ENCODE measurements at regions not wholly inside any gene's neighbourhood (a gene's known extent, or its start where the extent isn't known, plus 50 kb on each side); places are given as distances from the start of the nearest gene placed in this dataset.

DNA sequence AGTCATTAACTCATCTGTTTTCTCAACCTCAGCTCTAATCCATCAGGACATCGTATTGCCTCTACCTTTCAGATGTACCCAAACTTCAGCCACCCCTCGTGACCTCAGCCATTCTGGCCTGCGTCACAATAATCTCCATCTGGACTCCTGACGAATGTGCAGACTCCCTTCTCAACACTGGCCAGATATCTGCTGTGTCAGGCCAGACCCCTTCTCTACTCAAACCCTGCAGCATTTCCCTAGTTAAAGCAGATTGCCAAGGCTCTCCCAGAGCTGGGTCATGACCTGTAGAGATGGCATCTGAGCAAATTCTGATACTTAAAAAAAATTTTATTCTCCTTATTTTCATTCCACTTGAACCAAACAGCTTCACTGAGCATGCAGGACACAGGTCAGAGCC is 69.5 kb upstream of the TMEM18 start:
- no peaks in the 10 kb centered on the region for H3K4me1 Mint-ChIP-seq
- peaks cover 48% of the 10 kb centered on the region for H3K27me3 Mint-ChIP-seq

DNA sequence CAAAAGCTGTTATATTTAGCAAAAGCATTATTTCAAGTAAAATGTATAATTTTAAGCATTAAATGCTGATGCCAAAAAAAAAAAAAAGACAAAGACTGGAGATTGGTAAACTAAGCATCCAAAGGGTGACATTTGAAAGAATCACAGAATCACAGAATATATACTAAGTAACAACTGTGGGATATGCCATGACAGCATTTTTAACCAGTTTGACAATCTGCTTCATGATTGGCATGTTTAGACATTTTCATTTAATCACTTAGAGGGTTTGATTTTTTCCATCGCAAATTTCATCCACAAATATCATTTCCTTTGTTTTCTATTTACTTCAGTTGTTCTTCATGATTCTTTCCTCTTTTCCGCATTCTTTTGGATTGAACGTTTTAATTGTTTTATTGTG is 66.9 kb upstream of the TMEM18 start:
- intact Hi-C loops (cut with micrococcal nuclease): no loop called here
- Histone ChIP-seq H3K4me1 (ENCODE audit: control insufficient read depth in 2 of 2, insufficient read depth in 2 of 2, low read length in 2 of 2) (peaks cover 12 to 17% of the 10 kb centered on the region in 2 donors), H4K20me1 (ENCODE audit: control insufficient read depth, insufficient read depth, low read length, poor library complexity, severe bottlenecking) (no peaks in the 10 kb centered on the region), H3K79me2 (ENCODE audit: control insufficient read depth, insufficient read depth, low read length) (no peaks in the 10 kb centered on the region), H3K27me3 (replicated peaks in 1 of 4; ENCODE audit: control extremely low read depth in 1 of 4, control insufficient read depth in 3 of 4, insufficient read depth in 4 of 4, low read length in 3 of 4) (peaks cover 0 to 18% (median 9%) of the 10 kb centered on the region in 4 experiments), H3K36me3 (replicated peaks in 1 of 2; ENCODE audit: control extremely low read depth in 1 of 2, control insufficient read depth in 1 of 2, extremely low read depth in 1 of 2, insufficient read depth in 2 of 2, low read length in 1 of 2) (no peaks in the 10 kb centered on the region), H3K4me3 (ENCODE audit: control extremely low read depth in 1 of 5, extremely low read depth in 1 of 5, insufficient read depth in 1 of 5, low read depth in 2 of 5, low read length in 4 of 5) (no peak overlapping the region), H3K27ac (ENCODE audit: low read length in 2 of 2) (no peak overlapping the region), H3K9me3 (ENCODE audit: control extremely low read depth in 1 of 3, control insufficient read depth in 2 of 3, insufficient read depth in 1 of 3, low read length in 2 of 3) (peaks cover 0 to 5% (median 0%) of the 10 kb centered on the region in 3 donors), H3K9ac (ENCODE audit: low read length) (no peak overlapping the region), H2AFZ (ENCODE audit: insufficient read depth, low read depth, low read length, poor library complexity, severe bottlenecking) (no peak overlapping the region), H3K4me2 (replicated peaks; ENCODE audit: low read depth, low read length, poor library complexity, severe bottlenecking) (no peak overlapping the region)
- Mint-ChIP-seq H3K9me3 (ENCODE audit: insufficient read depth) (peaks cover 4% of the 10 kb centered on the region), H3K4me1 (peaks cover 8% of the 10 kb centered on the region), H3K27me3 (peaks cover 55% of the 10 kb centered on the region), H3K4me3 (no peak overlapping the region), H3K27ac (no peak overlapping the region)
- DNase-seq (no peak), ATAC-seq (ENCODE audit: low read depth) (no peak)
- no peak for TF ChIP-seq EZH2 (IDR thresholded peaks at IDR 0.05; ENCODE audit: borderline replicate concordance, insufficient read depth, low read depth, low read length, poor library complexity, severe bottlenecking)
- TF ChIP-seq, protein P1, sequence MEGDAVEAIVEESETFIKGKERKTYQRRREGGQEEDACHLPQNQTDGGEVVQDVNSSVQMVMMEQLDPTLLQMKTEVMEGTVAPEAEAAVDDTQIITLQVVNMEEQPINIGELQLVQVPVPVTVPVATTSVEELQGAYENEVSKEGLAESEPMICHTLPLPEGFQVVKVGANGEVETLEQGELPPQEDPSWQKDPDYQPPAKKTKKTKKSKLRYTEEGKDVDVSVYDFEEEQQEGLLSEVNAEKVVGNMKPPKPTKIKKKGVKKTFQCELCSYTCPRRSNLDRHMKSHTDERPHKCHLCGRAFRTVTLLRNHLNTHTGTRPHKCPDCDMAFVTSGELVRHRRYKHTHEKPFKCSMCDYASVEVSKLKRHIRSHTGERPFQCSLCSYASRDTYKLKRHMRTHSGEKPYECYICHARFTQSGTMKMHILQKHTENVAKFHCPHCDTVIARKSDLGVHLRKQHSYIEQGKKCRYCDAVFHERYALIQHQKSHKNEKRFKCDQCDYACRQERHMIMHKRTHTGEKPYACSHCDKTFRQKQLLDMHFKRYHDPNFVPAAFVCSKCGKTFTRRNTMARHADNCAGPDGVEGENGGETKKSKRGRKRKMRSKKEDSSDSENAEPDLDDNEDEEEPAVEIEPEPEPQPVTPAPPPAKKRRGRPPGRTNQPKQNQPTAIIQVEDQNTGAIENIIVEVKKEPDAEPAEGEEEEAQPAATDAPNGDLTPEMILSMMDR (IDR thresholded peaks at IDR 0.05): no peak
- ChIA-PET CTCF (interaction anchor here (0.7 kb wide), 1 partner anchor 30 kb away, joined by 3 read pairs; no protein-coding TSS in a partner anchor), POLR2A (no interaction called here)
- no CpG with 5 or more reads among the region's 3 CpGs for WGBS (ENCODE audit: insufficient coverage)

More for the DNA sequence above, 69.5 kb upstream of the TMEM18 start:
- Histone ChIP-seq H3K9ac (ENCODE audit: low read length) (no peak overlapping the region), H3K9me3 (ENCODE audit: control extremely low read depth in 1 of 3, control insufficient read depth in 2 of 3, insufficient read depth in 1 of 3, low read length in 2 of 3) (no peaks in the 10 kb centered on the region), H3K4me3 (ENCODE audit: control extremely low read depth in 1 of 5, extremely low read depth in 1 of 5, insufficient read depth in 1 of 5, low read depth in 2 of 5, low read length in 4 of 5) (no peak overlapping the region), H3K36me3 (replicated peaks in 1 of 2; ENCODE audit: control extremely low read depth in 1 of 2, control insufficient read depth in 1 of 2, extremely low read depth in 1 of 2, insufficient read depth in 2 of 2, low read length in 1 of 2) (no peaks in the 10 kb centered on the region), H2AFZ (ENCODE audit: insufficient read depth, low read depth, low read length, poor library complexity, severe bottlenecking) (no peak overlapping the region), H3K79me2 (ENCODE audit: control insufficient read depth, insufficient read depth, low read length) (no peaks in the 10 kb centered on the region), H3K4me2 (replicated peaks; ENCODE audit: low read depth, low read length, poor library complexity, severe bottlenecking) (no peak overlapping the region), H3K27ac (ENCODE audit: low read length in 2 of 2) (no peak overlapping the region), H3K4me1 (ENCODE audit: control insufficient read depth in 2 of 2, insufficient read depth in 2 of 2, low read length in 2 of 2) (no peaks in the 10 kb centered on the region), H3K27me3 (replicated peaks in 1 of 4; ENCODE audit: control extremely low read depth in 1 of 4, control insufficient read depth in 3 of 4, insufficient read depth in 4 of 4, low read length in 3 of 4) (peaks cover 0 to 3% (median 0%) of the 10 kb centered on the region in 4 experiments), H4K20me1 (ENCODE audit: control insufficient read depth, insufficient read depth, low read length, poor library complexity, severe bottlenecking) (no peaks in the 10 kb centered on the region)
- Mint-ChIP-seq H3K4me3 (no peak overlapping the region), H3K9me3 (ENCODE audit: insufficient read depth) (peaks cover 4% of the 10 kb centered on the region), H3K27ac (no peak overlapping the region)
- DNase-seq (no peak), ATAC-seq (ENCODE audit: low read depth) (no peak)
- ChIA-PET CTCF (no interaction called here), POLR2A (no interaction called here)
- 92% methylated on average over 4 of the region's 4 CpGs for WGBS (ENCODE audit: insufficient coverage)
- TF ChIP-seq, protein P1 (IDR thresholded peaks at IDR 0.05): no peak
- intact Hi-C loops (cut with micrococcal nuclease): no loop called here
